Osteoblast (primary cell): ENCODE measurements at regions not wholly inside any gene's neighbourhood (a gene's known extent, or its start where the extent isn't known, plus 50 kb on each side); places are given as distances from the start of the nearest gene placed in this dataset.

Experiments used
- DNase-seq: peaks from one replicate; pipeline ENCODE4 v3.0.0; 2011; ENCODE audit warnings: low spot score, mixed read lengths; ENCODE audit not compliant: insufficient read length; ENCODE audit errors: missing footprints
- H2AFZ ChIP-seq: 2 replicates; pipeline ENCODE4 v1.6.0; 2011; ENCODE audit warnings: mild to moderate bottlenecking, low read length
- H3K27ac ChIP-seq: 2 replicates; pipeline ENCODE4 v1.5.1; 2011; ENCODE audit warnings: mild to moderate bottlenecking, low read depth, low read length, moderate library complexity
- H3K27me3 ChIP-seq: 2 replicates; pipeline ENCODE4 v1.6.0; 2012; ENCODE audit warnings: mild to moderate bottlenecking, control low read depth, inconsistent platforms, low read length, moderate library complexity; ENCODE audit not compliant: insufficient read depth
- H3K36me3 ChIP-seq: 2 replicates; pipeline ENCODE4 v1.5.1; 2011; ENCODE audit warnings: mild to moderate bottlenecking, low read length, control low read depth, moderate library complexity; ENCODE audit not compliant: insufficient read depth
- H3K4me1 ChIP-seq: 2 replicates; pipeline ENCODE4 v1.5.1; 2011; ENCODE audit warnings: mild to moderate bottlenecking, low read length, control low read depth, moderate library complexity; ENCODE audit not compliant: insufficient read depth
- H3K4me2 ChIP-seq: 2 replicates; pipeline ENCODE4 v1.6.0; 2011; ENCODE audit warnings: mild to moderate bottlenecking, low read length; ENCODE audit not compliant: insufficient read depth
- H3K4me3 ChIP-seq: fragments of 200-600 bp; sonication (generic); 3 replicates; pipeline ENCODE4 v1.5.1; 2012; ENCODE audit warnings: mild to moderate bottlenecking, low read length, inconsistent platforms; ENCODE audit not compliant: insufficient read depth
- H3K79me2 ChIP-seq: 2 replicates; pipeline ENCODE4 v1.6.0; 2012; ENCODE audit warnings: mild to moderate bottlenecking, low read length, control low read depth, inconsistent platforms; ENCODE audit not compliant: insufficient read depth
- H3K9me3 ChIP-seq: 2 replicates; pipeline ENCODE4 v1.5.1; 2011; ENCODE audit warnings: low read depth, low read length, control low read depth
- H4K20me1 ChIP-seq: 2 replicates; pipeline ENCODE4 v1.6.0; 2012; ENCODE audit warnings: mild to moderate bottlenecking, low read length, control low read depth; ENCODE audit not compliant: insufficient read depth
- TF ChIP-seq, protein P1 (sequence below): IDR thresholded peaks from 2 replicates; pipeline ENCODE4 v1.5.1; 2011; ENCODE audit warnings: mild to moderate bottlenecking, low read depth, low read length, moderate library complexity; ENCODE audit errors: extremely low read depth

- Histone ChIP-seq H3K79me2 (no peaks in the 10 kb centered on the region), H4K20me1 (no peaks in the 10 kb centered on the region), H3K9me3 (no peaks in the 10 kb centered on the region), H3K4me3 (no peak overlapping the region), H3K4me2 (no peak overlapping the region), H3K4me1 (no peaks in the 10 kb centered on the region), H3K36me3 (no peaks in the 10 kb centered on the region), H3K27ac (no peak overlapping the region), H3K27me3 (peaks cover 4% of the 10 kb centered on the region), H2AFZ (no peak overlapping the region)
- TF ChIP-seq, protein P1, sequence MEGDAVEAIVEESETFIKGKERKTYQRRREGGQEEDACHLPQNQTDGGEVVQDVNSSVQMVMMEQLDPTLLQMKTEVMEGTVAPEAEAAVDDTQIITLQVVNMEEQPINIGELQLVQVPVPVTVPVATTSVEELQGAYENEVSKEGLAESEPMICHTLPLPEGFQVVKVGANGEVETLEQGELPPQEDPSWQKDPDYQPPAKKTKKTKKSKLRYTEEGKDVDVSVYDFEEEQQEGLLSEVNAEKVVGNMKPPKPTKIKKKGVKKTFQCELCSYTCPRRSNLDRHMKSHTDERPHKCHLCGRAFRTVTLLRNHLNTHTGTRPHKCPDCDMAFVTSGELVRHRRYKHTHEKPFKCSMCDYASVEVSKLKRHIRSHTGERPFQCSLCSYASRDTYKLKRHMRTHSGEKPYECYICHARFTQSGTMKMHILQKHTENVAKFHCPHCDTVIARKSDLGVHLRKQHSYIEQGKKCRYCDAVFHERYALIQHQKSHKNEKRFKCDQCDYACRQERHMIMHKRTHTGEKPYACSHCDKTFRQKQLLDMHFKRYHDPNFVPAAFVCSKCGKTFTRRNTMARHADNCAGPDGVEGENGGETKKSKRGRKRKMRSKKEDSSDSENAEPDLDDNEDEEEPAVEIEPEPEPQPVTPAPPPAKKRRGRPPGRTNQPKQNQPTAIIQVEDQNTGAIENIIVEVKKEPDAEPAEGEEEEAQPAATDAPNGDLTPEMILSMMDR, result no peak
- no peak for DNase-seq
These were observed 98.3 kb upstream of the PHACTR1 start for GRCh38 chr6:12618296-12618695.

DNA sequence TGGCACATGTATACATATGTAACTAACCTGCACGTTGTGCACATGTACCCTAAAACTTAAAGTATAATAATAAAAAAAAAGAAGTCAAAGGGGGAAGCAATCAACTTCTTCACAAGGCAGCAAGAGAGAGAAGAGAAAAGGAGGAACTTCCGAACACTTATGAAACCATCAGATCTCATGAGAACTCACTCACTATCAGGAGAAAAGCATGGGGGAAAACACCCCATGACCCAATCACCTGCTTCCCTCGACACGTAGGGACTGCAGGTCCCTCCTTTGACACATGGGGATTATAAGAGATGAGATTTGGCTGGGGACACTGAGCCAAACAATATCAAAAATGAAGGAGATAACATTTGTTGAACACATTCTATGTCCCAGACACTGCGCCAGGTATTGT is 94.8 kb upstream of the PHACTR1 start:
- no peak overlapping the region for H3K4me3 ChIP-seq
- H3K79me2 ChIP-seq, result no peaks in the 10 kb centered on the region
- no peak for DNase-seq
- H3K4me1 ChIP-seq, result no peaks in the 10 kb centered on the region
- no peaks in the 10 kb centered on the region for H3K36me3 ChIP-seq
- peaks cover 4% of the 10 kb centered on the region for H3K27me3 ChIP-seq
- H4K20me1 ChIP-seq, result no peaks in the 10 kb centered on the region
- no peak overlapping the region for H3K4me2 ChIP-seq
- H3K9me3 ChIP-seq, result no peaks in the 10 kb centered on the region
- no peak overlapping the region for H2AFZ ChIP-seq
- TF ChIP-seq, protein P1, result no peak
- no peak overlapping the region for H3K27ac ChIP-seq

DNA sequence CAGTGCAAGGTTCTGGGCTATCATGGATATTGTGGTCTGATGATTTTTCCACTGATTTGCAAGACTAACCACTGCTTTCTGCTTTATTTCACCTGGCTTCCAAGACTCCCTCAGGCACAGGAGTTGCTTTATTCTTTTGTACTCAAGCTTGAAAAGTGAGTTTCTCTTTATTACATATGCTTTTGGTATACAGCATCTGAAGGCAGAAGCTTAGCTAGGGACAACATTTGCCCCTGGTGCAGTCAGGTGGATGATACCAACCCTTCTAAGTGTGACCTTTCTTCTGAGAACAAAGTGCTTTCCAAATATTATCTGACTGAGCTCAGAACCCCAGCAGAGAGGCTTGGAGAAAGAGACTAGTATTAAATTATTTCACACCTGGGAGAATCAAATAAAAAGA is 94.0 kb upstream of the PHACTR1 start:
- TF ChIP-seq, protein P1, result no peak
- H3K4me3 ChIP-seq, result no peak overlapping the region
- H3K27ac ChIP-seq, result no peak overlapping the region
- no peaks in the 10 kb centered on the region for H3K79me2 ChIP-seq
- no peak overlapping the region for H3K4me2 ChIP-seq
- H3K36me3 ChIP-seq, result no peaks in the 10 kb centered on the region
- H3K4me1 ChIP-seq, result no peaks in the 10 kb centered on the region
- peaks cover 4% of the 10 kb centered on the region for H3K27me3 ChIP-seq
- H2AFZ ChIP-seq, result no peak overlapping the region
- DNase-seq, result no peak
- H4K20me1 ChIP-seq, result no peaks in the 10 kb centered on the region
- no peaks in the 10 kb centered on the region for H3K9me3 ChIP-seq

DNA sequence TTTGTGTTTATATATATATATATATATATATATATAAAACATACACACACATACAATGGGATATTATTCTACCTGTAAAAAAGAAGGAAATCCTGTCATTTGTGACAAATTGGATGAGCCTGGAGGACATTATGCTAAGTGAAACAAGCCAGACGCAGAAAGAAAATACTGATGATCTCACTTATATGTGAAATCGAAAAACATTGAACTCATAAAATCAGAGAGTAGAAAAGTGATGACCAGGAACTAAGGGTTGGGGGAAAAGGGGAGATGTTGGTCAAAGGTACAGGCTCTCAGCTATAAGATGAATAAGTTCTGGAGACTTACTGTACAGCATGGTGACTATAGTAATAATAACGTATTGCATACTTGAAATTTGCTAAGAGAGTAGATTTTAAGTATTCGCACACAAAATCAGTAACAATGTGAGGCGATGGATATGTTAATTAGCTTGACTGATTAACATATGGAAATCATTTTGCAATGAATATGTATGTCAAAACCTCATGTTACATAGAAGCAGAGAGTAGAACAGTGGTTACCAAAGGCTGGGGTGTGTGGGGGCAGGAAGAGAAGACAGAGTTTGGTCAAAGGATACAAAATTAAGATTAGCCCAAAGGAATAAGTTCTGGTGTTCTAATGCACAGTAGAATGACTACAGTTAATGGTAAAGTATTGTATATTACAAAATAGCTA is 92.3 kb upstream of the PHACTR1 start:
- no peaks in the 10 kb centered on the region for H3K79me2 ChIP-seq
- H3K27ac ChIP-seq, result no peak overlapping the region
- no peak for DNase-seq
- no peaks in the 10 kb centered on the region for H3K27me3 ChIP-seq
- no peak overlapping the region for H3K4me3 ChIP-seq
- H2AFZ ChIP-seq, result no peak overlapping the region
- H3K4me1 ChIP-seq, result no peaks in the 10 kb centered on the region
- H3K9me3 ChIP-seq, result no peaks in the 10 kb centered on the region
- TF ChIP-seq, protein P1, result no peak
- no peak overlapping the region for H3K4me2 ChIP-seq
- no peaks in the 10 kb centered on the region for H3K36me3 ChIP-seq
- H4K20me1 ChIP-seq, result no peaks in the 10 kb centered on the region
